Karpas-422 (cell line): ENCODE measurements at regions not wholly inside any gene's neighbourhood (a gene's known extent, or its start where the extent isn't known, plus 50 kb on each side); places are given as distances from the start of the nearest gene placed in this dataset.

Experiments
- DNase-seq: peaks from one replicate; pipeline ENCODE4 v3.0.0-alpha.2; 2015
- H2AFZ ChIP-seq: fragments of 200-600 bp; sonication (generic); 2 replicates; pipeline ENCODE4 v1.6.1; 2014; ENCODE audit warnings: antibody characterized with exemption, low read length, mixed read lengths
- H3K27ac ChIP-seq: fragments of 200-600 bp; sonication (generic); 2 replicates; pipeline ENCODE4 v1.5.1; 2014; ENCODE audit warnings: mild to moderate bottlenecking, low read length, moderate library complexity
- H3K27me3 ChIP-seq: fragments of 200-600 bp; sonication (generic); 2 replicates; pipeline ENCODE4 v1.6.1; 2014; ENCODE audit warnings: low read length, mixed read lengths
- H3K36me3 ChIP-seq: fragments of 200-600 bp; sonication (generic); 2 replicates; pipeline ENCODE4 v1.6.1; 2014; ENCODE audit warnings: low read length, mixed read lengths; ENCODE audit not compliant: insufficient read depth
- H3K4me1 ChIP-seq: fragments of 200-600 bp; sonication (generic); 2 replicates; pipeline ENCODE4 v1.6.1; 2014; ENCODE audit warnings: mild to moderate bottlenecking, low read length, mixed read lengths
- H3K4me2 ChIP-seq: fragments of 200-600 bp; sonication (generic); 2 replicates; pipeline ENCODE4 v1.6.1; 2014; ENCODE audit warnings: low read length, low read depth, mild to moderate bottlenecking; ENCODE audit not compliant: poor library complexity, severe bottlenecking
- H3K4me3 ChIP-seq: fragments of 200-600 bp; sonication (generic); 2 replicates; pipeline ENCODE4 v1.5.1; 2014; ENCODE audit warnings: mild to moderate bottlenecking, antibody characterized with exemption, low read length, mixed read lengths
- H3K79me2 ChIP-seq: fragments of 200-600 bp; sonication (generic); 2 replicates; pipeline ENCODE4 v1.6.1; 2014; ENCODE audit warnings: mild to moderate bottlenecking, low read length, mixed read lengths
- H3K9ac ChIP-seq: fragments of 200-600 bp; sonication (generic); 2 replicates; pipeline ENCODE4 v1.6.0; 2014; ENCODE audit warnings: low read length
- H3K9me2 ChIP-seq: fragments of 200-600 bp; sonication (generic), shearing (Covaris generic); replicated peaks from 2 replicates; pipeline ENCODE4 v1.6.0; 2014; ENCODE audit warnings: mild to moderate bottlenecking, low read length, moderate library complexity; ENCODE audit not compliant: insufficient read depth
- H3K9me3 ChIP-seq: fragments of 300-700, 200-600 bp; sonication (generic); 2 replicates; pipeline ENCODE4 v1.6.1; 2014; ENCODE audit warnings: low read length, mixed read lengths
- H4K20me1 ChIP-seq: fragments of 200-600 bp; sonication (generic); 2 replicates; pipeline ENCODE4 v1.6.1; 2014; ENCODE audit warnings: mild to moderate bottlenecking, antibody characterized with exemption, low read length, low read depth; ENCODE audit not compliant: insufficient read depth

DNA sequence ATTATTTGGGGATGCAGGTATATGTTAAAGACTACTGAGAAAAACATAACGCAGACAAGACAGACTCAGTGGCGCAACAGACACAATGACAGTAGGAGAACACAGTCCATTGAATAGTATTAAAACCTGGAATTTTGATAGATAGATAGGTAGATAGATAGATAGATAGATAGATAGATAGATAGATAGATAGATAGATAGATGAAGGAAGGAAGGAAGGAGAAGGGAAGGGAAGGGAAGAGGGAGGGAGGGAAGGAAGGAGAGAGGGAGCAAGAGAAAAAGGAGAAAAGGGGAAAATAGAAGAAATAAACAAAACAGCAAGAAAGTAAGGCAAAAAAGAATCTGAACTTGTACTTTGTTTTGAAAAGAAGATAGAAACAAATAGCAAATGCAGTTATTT lies 404.5 kb downstream of the FOXO1 start:
- H3K4me1 ChIP-seq = no peaks in the 10 kb centered on the region
- no peak overlapping the region for H3K9ac ChIP-seq
- no peaks in the 10 kb centered on the region for H3K9me2 ChIP-seq
- H2AFZ ChIP-seq = no peak overlapping the region
- DNase-seq = no peak
- no peak overlapping the region for H3K27ac ChIP-seq
- H3K27me3 ChIP-seq = no peaks in the 10 kb centered on the region
- no peaks in the 10 kb centered on the region for H3K9me3 ChIP-seq
- no peaks in the 10 kb centered on the region for H4K20me1 ChIP-seq
- H3K36me3 ChIP-seq = no peaks in the 10 kb centered on the region
- H3K4me3 ChIP-seq = no peak overlapping the region
- no peak overlapping the region for H3K4me2 ChIP-seq
- no peaks in the 10 kb centered on the region for H3K79me2 ChIP-seq

GRCh38 chr13:40269086-40269485 lies 397.4 kb downstream of the FOXO1 start:
- Histone ChIP-seq H4K20me1 (no peaks in the 10 kb centered on the region), H3K4me2 (no peak overlapping the region), H3K4me3 (no peak overlapping the region), H3K9me2 (no peaks in the 10 kb centered on the region), H3K36me3 (no peaks in the 10 kb centered on the region), H3K27ac (no peak overlapping the region), H3K9me3 (no peaks in the 10 kb centered on the region), H3K27me3 (no peaks in the 10 kb centered on the region; the same call in 1 of the 2 replicates), H3K9ac (no peak overlapping the region), H3K4me1 (peaks cover 29% of the 10 kb centered on the region), H3K79me2 (no peaks in the 10 kb centered on the region), H2AFZ (no peak overlapping the region)
- DNase-seq = no peak

DNA sequence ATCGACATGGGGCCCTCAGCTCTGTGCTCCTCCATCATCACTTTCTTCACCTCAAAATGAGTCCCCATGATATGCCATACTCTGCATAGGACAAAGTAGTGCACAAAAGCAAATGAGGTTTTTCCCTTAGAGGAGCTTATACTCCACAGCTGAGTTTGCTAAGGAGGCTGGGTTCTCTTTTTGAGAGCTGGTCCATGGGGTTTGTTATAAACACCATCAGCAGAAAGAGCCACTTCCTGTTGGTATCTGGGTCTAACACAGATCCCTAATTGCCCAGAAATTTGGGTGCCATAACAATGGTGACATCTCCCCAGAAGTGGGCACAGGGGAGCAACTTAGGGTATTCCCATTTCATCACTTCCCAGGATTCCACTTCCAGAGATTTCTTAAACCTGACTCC lies 395.7 kb downstream of the FOXO1 start:
- H3K4me2 ChIP-seq = no peak overlapping the region
- no peaks in the 10 kb centered on the region for H4K20me1 ChIP-seq
- no peaks in the 10 kb centered on the region; the same call in 1 of the 2 replicates for H3K27me3 ChIP-seq
- no peak overlapping the region for H3K27ac ChIP-seq
- DNase-seq = no peak
- H3K9me3 ChIP-seq = no peaks in the 10 kb centered on the region
- no peaks in the 10 kb centered on the region for H3K36me3 ChIP-seq
- no peak overlapping the region for H2AFZ ChIP-seq
- peaks cover 29% of the 10 kb centered on the region for H3K4me1 ChIP-seq
- no peaks in the 10 kb centered on the region for H3K79me2 ChIP-seq
- H3K9ac ChIP-seq = no peak overlapping the region
- H3K4me3 ChIP-seq = no peak overlapping the region
- H3K9me2 ChIP-seq = no peaks in the 10 kb centered on the region

DNA sequence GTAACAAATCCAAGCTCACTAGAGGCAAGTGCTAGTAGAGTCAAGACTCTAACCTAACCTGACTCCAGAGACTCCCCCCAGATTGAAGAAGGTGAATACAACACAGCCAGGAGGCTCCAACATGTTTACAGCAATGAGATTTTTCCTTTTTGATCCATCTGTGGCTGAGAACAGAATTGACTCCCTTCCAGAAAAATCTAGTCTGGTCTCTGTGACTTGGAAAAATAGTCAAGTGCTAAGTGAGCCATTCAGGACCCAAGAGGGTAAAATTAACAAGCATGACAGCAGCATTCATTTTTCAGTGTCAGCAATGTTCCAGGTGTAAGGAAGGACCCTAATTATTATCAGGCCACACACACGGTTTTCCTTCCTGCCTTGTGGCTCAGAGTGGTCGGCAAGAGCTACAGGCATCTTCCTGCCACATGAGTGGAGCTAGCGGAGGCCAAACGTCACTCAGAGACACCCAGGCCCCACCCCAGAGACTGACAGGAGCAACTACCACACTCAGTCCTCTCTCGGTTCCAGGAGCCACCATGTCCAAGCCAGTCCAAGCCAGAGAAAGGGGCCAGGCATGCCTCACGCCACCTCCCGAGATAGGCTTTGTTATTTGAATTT lies 395.1 kb downstream of the FOXO1 start:
- no peaks in the 10 kb centered on the region for H4K20me1 ChIP-seq
- H3K27ac ChIP-seq = no peak overlapping the region
- H3K4me3 ChIP-seq = no peak overlapping the region
- no peak overlapping the region for H3K9ac ChIP-seq
- H3K4me2 ChIP-seq = no peak overlapping the region
- H3K9me3 ChIP-seq = no peaks in the 10 kb centered on the region
- DNase-seq = no peak
- H3K4me1 ChIP-seq = peaks cover 29% of the 10 kb centered on the region
- no peak overlapping the region for H2AFZ ChIP-seq
- no peaks in the 10 kb centered on the region for H3K36me3 ChIP-seq
- no peaks in the 10 kb centered on the region for H3K79me2 ChIP-seq
- no peaks in the 10 kb centered on the region; the same call in 1 of the 2 replicates for H3K27me3 ChIP-seq
- H3K9me2 ChIP-seq = no peaks in the 10 kb centered on the region

GRCh38 chr13:40271931-40272775 lies 394.3 kb downstream of the FOXO1 start:
- H4K20me1 ChIP-seq = no peaks in the 10 kb centered on the region
- peak overlapping the region; percentile 39; the same call in 1 of the 2 replicates for H2AFZ ChIP-seq
- H3K27ac ChIP-seq = peak overlapping the region; percentile 61
- H3K4me3 ChIP-seq = peak overlapping the region; percentile 24; the same call in 1 of the 2 replicates
- H3K9me2 ChIP-seq = no peaks in the 10 kb centered on the region
- peaks cover 29% of the 10 kb centered on the region for H3K4me1 ChIP-seq
- H3K9ac ChIP-seq = no peak overlapping the region
- no peaks in the 10 kb centered on the region for H3K9me3 ChIP-seq
- H3K4me2 ChIP-seq = peak overlapping the region; percentile 49
- H3K27me3 ChIP-seq = no peaks in the 10 kb centered on the region; the same call in 1 of the 2 replicates
- no peaks in the 10 kb centered on the region for H3K36me3 ChIP-seq
- no peaks in the 10 kb centered on the region for H3K79me2 ChIP-seq
- peak; percentile 57 for DNase-seq

DNA sequence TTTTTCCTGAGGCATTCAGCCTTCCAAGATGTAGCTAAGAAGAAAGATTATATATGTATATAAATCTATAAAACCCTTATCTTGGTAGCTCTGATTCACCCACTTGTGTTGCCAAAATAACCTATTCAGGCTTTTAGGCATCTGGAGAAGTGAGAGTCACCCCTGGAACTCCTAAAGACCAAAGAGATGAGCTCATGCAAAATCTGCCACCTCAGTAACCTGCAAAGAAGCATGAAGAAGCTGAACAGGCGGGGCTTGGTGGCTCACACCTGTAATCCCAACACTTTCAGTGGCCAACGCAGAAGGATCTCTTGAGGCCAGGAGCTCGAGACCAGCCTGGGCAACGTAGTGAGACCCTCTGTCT lies 393.7 kb downstream of the FOXO1 start:
- no peak overlapping the region for H2AFZ ChIP-seq
- peak; percentile 74 for DNase-seq
- H3K79me2 ChIP-seq = no peaks in the 10 kb centered on the region
- H3K27ac ChIP-seq = peak overlapping the region; percentile 61
- H3K9ac ChIP-seq = no peak overlapping the region
- H3K36me3 ChIP-seq = no peaks in the 10 kb centered on the region
- no peaks in the 10 kb centered on the region for H3K9me3 ChIP-seq
- H3K27me3 ChIP-seq = no peaks in the 10 kb centered on the region; the same call in 1 of the 2 replicates
- H3K9me2 ChIP-seq = no peaks in the 10 kb centered on the region
- H3K4me3 ChIP-seq = peak overlapping the region; percentile 24; the same call in 1 of the 2 replicates
- peak overlapping the region; percentile 49 for H3K4me2 ChIP-seq
- H4K20me1 ChIP-seq = no peaks in the 10 kb centered on the region
- H3K4me1 ChIP-seq = peaks cover 29% of the 10 kb centered on the region

DNA sequence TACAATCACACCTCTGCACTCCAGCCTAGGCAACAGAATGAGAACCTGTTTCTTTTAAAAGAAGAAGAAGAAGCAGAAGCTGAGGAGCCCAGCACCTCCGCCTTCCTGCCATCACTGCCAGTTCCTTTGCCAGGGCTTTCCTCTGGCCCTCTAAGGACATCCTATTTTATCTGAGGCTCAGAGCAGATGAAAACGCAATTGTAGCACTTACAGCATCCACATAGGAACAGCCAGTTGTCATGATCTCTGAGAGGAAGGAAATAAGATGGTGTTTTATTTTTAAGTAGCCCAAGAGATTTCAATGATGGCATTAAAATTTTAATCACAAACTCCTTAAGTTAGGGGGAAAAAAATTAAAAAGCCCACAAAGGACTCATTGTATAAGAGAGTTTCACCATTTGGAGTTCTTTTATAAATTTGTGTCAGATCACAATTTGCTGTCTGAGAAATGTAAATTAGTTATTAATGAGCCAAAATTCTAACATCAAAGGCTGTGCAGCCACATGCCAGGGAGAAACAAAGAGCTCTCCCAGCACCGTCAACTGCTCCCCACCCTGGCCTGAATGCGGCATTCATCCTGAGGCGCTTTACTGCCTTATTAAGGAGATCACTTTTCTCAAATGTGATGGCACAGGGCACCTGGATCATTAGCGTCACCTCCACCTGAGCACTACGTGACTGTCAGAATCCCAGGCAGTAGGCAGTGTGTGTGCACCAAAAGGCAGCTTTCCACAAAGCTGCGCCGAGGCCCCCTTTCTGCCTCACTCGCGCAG lies 393.0 kb downstream of the FOXO1 start:
- no peaks in the 10 kb centered on the region for H3K9me2 ChIP-seq
- H3K79me2 ChIP-seq = no peaks in the 10 kb centered on the region
- no peak overlapping the region for H3K4me3 ChIP-seq
- no peaks in the 10 kb centered on the region for H3K27me3 ChIP-seq
- peaks cover 29% of the 10 kb centered on the region for H3K4me1 ChIP-seq
- DNase-seq = no peak
- no peak overlapping the region for H3K9ac ChIP-seq
- H3K9me3 ChIP-seq = no peaks in the 10 kb centered on the region
- H4K20me1 ChIP-seq = no peaks in the 10 kb centered on the region
- H2AFZ ChIP-seq = no peak overlapping the region
- peak overlapping the region; percentile 49 for H3K4me2 ChIP-seq
- no peak overlapping the region for H3K27ac ChIP-seq
- no peaks in the 10 kb centered on the region for H3K36me3 ChIP-seq

DNA sequence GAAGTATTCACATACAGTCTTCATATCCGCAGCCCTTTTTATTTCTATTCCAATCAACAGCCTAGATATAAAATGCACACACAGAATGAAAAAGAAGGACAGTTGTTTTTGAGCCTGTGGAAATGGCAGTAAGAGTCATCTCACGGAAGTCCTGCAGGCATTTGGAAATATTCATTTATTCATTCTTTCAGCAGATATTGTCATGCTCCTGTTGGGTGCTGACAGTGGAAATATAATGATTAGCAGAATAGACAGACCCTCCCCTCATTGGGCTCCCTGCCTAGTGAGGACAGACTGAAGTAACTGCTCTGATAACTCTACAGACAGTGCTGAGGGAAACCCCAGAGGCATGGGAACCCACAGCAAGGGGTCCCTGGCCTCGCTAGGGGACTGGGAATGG lies 392.3 kb downstream of the FOXO1 start:
- Histone ChIP-seq H3K79me2 (no peaks in the 10 kb centered on the region), H3K4me3 (no peak overlapping the region), H3K9ac (no peak overlapping the region), H3K36me3 (no peaks in the 10 kb centered on the region), H2AFZ (no peak overlapping the region), H3K4me1 (peaks cover 29% of the 10 kb centered on the region), H3K9me2 (no peaks in the 10 kb centered on the region), H4K20me1 (no peaks in the 10 kb centered on the region), H3K9me3 (no peaks in the 10 kb centered on the region), H3K27me3 (no peaks in the 10 kb centered on the region), H3K27ac (no peak overlapping the region), H3K4me2 (no peak overlapping the region)
- no peak for DNase-seq
